GM18511 (cell line): ENCODE measurements at regions not wholly inside any gene's neighbourhood (a gene's known extent, or its start where the extent isn't known, plus 50 kb on each side); places are given as distances from the start of the nearest gene placed in this dataset.
A peak's percentile ranks its signal among the peaks of the same experiment; 100 is the strongest.

ENCODE experiments used
- ATAC-seq: cut with Tn5 transposase; IDR thresholded peaks from one replicate; pipeline ENCODE4 v1.9.1; 2021; ENCODE audit warnings: mild to moderate bottlenecking, moderate library complexity; ENCODE audit not compliant: unreplicated experiment

DNA sequence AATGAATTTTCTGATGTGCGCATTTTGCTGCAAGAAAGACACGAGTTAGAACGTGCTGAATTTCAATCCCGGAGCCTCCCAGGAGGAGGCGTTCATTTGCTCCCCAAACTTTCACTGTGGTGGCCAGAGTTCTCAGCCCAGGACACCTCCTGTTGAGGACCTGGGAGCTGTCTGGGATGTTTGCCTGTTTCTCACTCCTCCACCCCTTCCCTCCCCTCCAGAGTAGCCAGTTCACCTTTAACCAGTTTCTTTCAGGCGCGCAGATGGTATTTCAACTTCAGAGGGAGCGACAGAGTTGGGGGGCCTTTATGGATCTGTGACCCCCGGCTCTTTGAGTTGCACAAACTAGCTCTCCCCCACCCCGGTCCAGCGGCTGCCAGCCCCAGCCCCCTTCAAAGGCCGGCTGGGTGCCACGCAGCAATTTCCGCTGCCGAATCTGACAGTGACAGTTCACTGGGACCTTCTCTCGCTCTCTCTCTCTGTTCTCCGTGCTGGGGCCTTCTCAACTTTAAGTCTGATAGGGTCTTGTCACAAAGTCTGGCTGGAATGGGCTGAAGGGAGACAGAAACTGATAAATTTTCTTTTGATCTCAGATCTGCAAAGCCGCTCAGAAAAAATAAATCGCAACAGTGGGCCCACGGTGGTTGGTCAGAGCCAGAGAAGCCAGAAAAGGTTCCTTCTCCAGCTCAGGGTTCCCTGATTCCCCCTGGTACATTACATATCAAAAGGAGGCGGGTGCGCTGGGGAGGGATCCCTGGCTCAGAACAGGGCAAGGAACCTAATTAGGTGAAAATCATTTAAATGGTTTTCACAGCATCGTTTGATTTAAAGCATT lies 100.0 kb upstream of the STX18 start:
- no peak for ATAC-seq

DNA sequence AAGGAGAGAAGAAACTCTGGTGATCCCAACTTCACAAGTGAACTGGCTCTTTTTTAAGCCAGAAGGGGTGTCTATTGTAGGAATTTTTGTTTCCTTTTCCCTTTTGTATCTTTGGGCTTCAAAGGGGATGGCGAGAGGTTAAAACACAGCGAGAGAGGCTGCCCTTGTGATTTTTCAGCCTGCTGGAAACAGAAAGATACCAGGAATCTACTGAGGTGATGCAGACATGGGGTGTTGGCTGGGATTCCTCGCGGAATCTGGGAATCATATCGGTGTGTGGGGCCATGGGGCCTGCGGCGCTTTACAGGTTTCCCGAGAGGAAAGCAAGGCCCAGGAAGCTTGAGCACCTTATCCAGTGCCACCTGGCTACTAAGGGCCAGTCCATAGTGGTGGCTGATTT lies 99.4 kb upstream of the STX18 start:
- ATAC-seq = no peak

DNA sequence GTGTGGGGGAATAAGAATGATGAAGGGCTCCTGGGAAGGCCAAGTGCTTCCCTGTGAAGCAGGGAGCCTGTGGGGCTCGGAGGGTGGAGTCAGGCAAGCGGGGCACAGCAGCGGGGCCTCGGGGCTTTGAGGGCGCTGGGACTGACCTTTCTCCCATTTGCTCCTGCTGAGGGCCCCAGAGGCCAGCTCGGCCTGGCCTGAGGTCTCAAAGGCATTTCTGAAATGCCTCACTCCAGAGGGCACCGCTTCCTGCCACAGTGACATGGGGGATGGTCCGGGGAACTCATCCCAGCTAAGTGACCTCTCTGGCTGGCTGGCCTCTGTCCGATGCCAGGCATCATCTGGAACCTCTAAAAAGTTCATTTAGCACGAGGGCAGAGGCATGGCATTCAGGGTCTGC lies 98.8 kb upstream of the STX18 start:
- no peak for ATAC-seq

DNA sequence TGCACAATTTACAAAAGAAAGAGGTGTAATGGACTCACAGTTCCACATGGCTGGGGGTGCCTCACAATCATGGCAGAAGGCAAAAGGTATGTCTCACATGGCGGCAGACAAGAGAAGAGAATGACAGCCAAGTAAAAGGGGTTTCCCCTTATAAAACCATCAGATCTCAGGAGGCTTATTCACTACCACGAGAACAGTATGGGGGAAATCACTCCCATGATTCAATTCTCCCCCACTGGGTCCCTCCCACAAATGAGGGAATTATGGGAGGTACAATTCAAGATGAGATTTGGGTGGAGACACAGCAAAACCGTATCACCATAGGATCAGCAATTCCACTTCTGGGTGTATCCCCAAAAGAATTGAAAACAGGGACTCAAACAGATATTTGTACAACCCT lies 97.5 kb upstream of the STX18 start:
- no peak for ATAC-seq

DNA sequence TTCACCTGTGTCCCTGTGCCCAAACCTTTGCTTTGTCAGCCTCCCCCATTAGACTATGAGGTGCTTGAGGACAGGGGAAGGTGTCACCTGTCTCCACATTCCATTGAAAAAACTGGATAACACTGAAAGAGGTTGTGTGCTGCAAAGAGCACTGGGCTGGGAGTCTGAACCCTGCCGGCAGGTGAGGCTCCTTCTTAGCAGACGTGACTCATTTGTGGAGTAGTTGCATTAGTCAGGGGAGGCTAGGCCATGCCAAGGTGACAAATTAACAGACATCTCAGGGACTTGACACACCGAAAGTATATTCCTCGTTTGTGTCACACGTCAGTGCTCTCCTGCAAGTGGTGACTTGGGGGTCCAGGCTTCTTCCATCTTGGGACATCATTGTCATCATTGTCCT lies 95.9 kb upstream of the STX18 start:
- peak; percentile 91 for ATAC-seq

DNA sequence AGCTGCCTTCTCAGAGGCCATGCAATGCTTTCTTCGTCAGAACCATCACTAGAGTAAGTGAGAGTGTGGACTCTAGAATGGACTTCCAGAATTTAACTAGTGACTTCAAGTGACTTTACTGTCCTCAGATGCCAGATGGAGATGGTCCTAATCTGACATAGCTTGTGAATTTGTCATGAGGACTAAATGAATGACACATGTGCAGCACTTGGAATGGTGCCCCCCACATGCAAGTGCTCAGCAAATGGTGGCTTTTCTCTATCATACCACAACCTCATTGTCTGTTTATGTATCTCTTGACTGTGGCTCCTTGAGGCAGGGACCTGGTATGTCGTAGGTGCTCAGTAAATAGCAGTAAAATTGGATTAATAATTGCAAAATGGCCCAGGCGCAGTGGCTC lies 91.6 kb upstream of the STX18 start:
- ATAC-seq = no peak

DNA sequence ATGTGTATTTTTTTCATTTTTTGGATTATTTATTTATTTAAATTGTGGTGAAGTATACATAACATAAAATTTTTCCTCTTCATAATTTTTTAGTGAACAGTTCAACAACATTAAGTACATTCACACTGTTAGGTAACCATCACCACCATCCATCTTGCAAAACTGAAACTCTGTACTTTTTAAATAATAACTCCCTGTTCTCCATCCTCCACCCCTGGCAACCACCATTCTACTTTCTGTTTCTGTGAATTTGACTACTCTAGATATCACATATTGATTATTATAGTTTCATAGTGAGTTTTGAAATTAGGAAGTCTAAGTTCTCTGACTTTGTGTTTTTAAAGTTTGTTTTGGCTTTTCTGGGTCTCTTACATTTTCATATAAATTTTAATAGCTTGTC lies 89.3 kb upstream of the STX18 start:
- ATAC-seq = peak; percentile 96

DNA sequence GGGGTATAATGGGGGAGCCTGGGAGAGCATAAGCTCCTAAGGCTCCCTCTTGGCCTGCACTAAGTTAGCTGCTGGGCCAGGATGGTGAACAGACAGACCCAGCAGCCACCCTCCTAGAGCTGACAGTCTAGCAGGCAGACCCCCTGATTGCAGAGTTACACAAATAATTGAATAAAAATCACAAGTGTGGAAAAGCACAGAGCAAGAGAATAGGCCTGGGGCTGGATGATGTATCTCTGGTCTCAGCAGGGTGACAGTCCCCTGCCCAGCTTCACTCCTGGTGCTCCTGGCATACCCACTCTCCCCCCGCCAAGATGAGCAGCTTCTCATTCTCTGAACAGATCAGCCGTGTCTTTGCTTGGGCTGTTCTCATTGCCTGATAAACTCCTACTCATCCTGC lies 86.1 kb upstream of the STX18 start:
- ATAC-seq = no peak

DNA sequence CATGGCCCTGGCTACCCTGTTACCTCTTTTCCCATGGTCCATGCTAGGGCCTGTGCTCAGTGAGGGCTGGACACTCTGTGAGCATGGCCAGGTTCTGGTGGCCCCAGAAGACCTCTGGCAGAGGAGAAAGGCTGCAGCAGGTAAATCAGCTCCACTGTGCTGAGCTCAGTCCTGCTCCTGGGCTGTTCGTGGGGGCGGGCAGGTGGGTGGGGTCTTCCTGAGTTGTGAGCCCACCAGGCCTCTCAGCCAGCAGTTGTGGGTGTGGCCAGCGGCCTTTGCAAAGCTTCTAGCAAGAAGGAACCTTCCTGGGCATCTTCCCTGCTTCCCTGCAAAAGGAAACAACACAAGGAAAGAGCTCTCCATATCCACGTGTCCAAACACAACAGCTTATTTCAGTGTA lies 85.3 kb upstream of the STX18 start:
- no peak for ATAC-seq

DNA sequence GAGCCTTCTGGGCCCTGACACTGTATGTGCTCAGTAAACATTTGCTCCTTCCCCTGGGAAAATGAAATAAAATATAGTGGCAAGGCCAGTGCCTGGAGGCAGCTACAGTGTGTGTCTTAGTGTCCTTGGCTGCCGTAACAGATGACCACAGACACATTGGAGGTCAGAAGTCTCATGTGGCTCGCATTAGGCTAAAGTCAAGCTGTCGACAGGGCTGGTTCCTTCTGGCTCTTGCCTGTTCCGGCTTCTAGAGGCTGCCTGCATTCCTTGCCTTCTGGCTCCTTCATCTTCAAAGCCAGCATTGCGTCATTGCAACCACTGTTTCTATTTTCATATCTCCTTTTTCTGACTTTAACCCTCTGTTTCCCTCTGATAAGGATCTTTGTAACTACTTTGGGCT lies 83.6 kb upstream of the STX18 start:
- no peak for ATAC-seq

DNA sequence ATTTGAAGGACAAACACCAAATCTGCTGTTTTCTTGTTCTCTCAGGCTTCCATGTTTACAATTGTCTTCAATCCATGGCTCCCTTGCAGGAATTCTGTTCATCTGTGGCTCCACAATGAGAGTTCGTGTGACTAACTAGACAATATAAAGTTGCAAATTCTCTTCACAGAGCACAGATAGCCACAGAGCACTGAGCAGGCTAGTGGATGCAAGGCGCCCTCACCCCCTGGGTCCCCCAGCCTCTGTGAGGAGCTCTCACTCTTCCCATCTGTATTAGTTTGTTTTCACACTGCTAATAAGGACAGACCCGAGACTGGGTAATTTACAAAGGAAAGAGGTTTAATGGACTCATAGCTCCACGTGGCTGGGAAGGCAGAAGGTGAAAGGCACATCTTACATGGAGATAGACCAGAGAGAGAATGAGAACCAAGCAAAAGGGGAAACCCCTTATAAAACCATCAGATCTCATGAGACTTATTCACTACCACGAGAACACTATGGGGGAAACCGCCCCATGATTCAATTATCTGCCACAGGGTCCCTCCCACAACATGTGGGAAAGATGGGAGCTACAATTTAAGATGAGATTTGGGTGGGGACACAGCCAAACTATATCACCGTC lies 82.5 kb upstream of the STX18 start:
- no peak for ATAC-seq

DNA sequence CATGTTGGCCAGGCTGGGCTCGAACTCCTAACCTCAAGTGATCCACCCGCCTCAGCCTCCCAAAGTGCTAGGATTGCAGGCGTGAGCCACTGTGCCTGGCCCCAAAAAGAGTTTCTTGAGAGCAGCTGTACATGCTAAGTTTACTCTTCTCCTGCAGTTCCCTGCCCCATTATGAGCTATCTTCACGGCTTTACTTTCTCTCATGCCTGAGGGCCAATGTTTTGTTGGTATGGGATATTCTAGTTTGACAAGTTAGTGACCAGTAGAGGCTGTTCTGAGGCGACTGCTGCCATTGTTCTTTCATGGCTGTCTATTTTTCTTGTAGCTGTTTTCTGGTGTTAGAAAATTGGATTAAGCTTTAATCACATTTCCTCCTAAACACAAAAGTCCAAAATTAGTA lies 78.0 kb upstream of the STX18 start:
- no peak for ATAC-seq

DNA sequence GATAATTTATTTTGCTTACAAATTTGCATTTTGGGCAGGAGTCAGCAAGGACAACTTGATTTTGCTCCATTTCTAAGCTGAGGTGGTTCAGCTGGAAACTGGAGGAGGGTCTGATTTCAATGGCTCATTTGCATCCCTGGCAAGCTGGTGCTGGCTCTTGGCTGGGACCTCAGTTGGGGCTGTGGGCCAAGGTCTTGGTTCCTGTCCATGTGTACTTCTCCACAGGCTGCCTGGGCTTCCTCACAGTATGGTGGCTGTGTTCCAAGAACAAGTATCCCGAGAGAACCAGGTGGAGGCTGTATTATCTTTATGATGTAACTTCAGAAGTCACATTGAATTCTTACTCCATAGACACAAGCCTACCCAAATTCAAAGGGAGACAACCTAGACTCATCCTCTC lies 77.0 kb upstream of the STX18 start:
- no peak for ATAC-seq

DNA sequence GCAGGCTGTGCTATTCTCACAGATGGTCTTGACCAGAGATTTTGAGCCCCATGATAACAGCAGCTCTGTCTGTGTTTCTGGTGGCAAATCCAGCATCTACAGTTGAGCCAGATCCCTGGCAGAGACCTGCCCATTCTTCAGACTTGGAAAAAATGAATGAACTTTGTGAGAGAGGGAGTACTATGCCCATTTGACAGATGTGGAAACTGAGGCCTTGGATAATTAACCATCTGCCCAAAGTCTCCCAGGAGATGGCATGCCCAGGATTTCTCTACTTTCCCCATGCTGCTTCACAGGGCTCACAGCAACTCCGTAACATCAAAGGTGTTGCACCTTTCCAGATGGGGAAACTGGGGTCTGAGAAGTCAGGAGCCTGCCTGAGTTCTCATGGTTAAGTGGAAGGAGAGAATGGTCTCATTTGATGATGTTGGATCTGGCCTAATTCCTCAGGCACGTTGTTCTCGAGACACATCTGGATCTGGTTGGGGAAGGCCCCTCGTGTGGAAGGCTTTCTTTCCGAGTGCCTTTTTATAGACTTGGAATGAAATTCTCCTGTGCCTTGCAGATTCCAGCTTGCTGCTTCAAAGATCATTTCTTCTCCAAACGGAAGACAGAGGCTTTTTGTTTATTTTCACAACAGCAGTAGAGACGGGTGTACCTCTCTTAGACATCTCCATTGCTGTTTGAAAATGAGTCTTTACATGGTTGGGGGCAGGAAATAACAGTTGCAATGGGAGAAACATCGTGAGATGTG lies 73.3 kb upstream of the STX18 start:
- ATAC-seq = no peak

DNA sequence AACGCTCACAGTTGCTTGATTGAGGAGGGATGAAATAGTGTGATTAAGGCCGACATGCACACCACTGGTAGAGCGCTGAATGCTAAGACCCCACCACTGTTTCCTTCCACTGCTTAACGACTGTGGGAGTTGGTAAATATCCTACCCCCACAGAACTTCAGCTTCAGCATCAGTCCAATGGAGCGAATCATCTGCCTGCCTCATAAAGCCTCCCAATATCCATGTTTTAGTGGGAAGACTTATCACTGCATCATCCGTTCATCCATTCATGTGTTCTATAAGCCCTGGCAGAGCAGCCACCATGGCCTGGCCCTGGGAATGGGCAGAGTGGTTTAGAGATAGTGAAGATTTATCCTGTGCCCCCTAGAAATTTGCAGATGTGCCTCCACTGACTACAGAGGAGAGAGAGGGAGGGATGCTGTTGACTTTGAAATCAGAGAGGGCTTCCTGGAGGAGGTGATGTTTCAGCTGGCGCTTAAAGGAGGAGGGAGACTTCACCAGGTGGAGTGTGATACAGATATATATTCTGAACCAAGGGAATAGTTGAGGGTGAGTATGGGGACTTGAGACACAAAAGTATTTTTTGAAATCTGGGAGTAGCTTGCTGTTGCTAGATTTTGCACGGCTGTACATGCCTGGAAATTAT lies 71.9 kb upstream of the STX18 start:
- no peak for ATAC-seq

DNA sequence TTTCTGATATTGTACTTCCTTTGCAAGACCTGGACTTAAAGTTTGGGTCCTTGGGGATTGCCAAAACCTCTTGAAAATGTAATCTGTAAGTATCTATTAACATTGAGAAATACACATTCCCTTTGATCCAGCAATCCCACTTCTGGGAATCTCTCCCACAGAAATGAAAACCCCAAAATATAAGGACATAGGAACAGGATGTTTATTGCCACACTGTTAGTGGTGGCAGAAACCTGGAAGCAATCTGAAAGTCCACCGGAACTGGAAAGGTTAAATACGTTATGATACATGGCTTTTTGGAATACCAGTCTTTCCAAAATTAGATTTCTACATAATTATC lies 71.2 kb upstream of the STX18 start:
- no peak for ATAC-seq

DNA sequence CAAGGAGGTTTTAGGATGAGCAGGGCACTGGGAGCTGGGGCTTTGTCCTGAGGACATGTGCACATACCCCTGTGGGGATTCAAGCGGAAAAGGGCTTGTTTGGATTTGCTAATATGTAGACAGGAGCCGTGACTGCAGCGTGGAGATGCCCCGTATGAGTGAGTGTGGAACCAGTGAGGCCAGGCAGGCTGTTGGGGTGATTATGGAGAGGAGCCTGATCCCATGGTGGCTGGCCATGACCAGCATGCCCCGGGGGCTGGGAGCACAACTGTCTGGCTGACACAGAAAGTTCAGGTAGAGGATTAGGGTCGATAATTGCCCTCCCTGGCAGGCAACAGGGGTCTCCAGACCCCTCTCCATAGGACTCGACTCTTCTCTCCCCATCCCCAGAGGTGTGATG lies 68.8 kb upstream of the STX18 start:
- ATAC-seq = no peak

DNA sequence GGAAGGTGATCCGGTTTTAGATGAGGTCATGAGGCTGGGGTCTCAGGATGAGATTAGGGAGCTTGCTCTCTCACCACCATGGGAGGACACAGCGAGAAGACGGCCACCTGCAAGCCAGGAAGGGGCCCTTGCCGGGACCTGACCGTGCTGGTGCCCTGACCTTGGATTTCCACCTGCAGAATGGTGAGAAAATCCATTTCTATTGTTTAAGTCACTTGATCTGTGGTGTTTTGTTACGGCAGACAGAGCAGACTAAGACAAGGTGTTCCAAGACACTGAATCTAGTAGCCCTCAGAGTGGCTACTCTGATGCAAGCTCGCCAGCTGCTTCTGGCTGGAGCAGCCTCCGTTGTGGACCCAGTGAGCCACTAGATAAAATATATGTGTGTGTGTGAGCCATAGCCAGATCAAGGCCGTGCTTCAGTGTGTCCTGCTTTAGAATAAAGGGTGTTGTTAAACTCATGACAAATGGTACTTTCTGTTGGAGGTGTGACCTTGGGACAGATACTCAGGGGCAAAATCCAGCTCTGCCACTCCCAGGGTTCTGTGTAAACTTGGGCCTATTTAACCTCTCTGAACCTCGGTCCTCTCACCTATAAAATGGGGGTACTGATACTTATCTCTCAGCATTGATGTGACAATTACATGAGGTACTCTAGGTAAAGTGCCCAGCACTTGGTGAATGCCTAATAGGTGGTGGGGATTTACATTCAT lies 67.9 kb upstream of the STX18 start:
- ATAC-seq = no peak

DNA sequence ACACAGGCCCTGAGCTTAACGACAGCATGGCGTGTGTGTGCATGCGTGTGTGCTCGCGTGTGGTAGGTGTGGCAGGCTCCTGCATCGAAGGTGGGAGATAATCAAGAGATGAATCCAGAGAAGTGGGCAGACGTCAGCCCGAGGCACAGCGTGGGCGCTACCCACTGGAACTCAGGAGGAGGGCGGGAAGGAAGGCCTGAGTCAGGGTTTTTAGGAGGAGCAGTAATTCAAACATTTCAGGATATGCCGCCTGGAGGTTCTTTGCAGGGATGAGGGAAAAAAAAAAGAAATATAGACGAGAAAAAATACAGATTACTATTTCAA lies 66.3 kb upstream of the STX18 start:
- no peak for ATAC-seq

DNA sequence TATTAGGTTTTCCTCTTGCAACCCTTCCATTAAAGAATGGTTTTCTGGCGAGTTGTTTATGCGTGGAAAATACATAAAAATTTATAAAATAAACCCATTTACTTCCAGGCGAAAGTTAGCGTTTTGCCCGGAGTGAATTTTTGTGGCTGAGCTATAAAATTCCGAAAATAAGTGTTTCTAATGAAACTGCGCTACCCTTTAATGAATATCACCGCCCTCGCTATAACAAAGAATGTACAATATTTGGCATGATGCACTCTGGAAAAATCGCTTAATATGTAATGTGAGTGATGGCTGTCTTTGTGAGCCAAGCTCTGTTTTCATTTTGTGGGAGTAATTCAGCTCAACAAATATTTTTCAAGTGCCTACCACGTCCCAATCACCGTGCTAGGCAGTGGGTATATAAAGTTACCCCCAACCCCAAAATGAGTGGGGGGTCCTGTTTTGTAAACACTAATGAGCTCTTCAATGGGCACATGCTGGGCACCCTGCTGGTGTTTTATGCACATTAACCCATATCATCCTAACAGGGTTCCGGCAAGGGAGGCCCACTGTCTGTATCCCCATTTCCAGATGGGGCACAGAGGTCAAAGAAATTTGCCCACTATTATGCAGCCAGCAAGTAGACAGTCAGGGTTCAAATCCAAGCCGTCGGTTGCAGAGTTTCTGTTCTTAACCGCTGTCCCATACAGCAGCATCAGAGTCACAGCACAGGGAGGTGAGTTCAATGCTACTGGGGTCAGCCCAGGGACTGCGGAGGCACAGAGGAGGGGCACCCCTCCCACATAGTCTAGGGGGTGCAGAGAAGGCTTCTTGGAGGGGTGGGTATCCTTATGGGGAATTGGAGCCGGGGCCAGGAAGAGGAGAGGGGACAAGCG lies 65.7 kb upstream of the STX18 start:
- no peak for ATAC-seq
